Choroid plexus epithelial cell (primary cell): ENCODE measurements at regions not wholly inside any gene's neighbourhood (a gene's known extent, or its start where the extent isn't known, plus 50 kb on each side); places are given as distances from the start of the nearest gene placed in this dataset.
"Not testable (repeated sequence)": the region's sequence is repeated elsewhere in the genome, so short reads cannot be mapped to it uniquely, and the experiment has no call there.

ENCODE experiments used
- DNase-seq: peaks from one replicate; pipeline ENCODE4 v3.0.0-alpha.2; 2010; ENCODE audit warnings: low read depth
- H3K4me3 ChIP-seq: 2 replicates; pipeline ENCODE4 v1.5.1; 2011; ENCODE audit warnings: low read depth, mild to moderate bottlenecking, control low read depth, low read length, moderate library complexity
- CTCF ChIP-seq: conservative IDR thresholded peaks from 2 replicates; pipeline ENCODE4 v1.5.1; 2011; ENCODE audit warnings: low read depth, mild to moderate bottlenecking, control low read depth, inconsistent platforms, low read length, moderate library complexity

- TF ChIP-seq CTCF, result no peak
- H3K4me3 ChIP-seq, result no peak overlapping the region
- DNase-seq, result no peak
Measured at GRCh38 chr9:97140566-97140965, 101.6 kb upstream of the CTSV start.

GRCh38 chr9:97136421-97136820 is 97.5 kb upstream of the CTSV start:
- H3K4me3 ChIP-seq, result no peak overlapping the region
- no peak for TF ChIP-seq CTCF
- no peak for DNase-seq

- not testable (repeated sequence) for DNase-seq, H3K4me3 ChIP-seq
Measured at GRCh38 chr9:97133966-97134365, 95.0 kb upstream of the CTSV start.

DNA sequence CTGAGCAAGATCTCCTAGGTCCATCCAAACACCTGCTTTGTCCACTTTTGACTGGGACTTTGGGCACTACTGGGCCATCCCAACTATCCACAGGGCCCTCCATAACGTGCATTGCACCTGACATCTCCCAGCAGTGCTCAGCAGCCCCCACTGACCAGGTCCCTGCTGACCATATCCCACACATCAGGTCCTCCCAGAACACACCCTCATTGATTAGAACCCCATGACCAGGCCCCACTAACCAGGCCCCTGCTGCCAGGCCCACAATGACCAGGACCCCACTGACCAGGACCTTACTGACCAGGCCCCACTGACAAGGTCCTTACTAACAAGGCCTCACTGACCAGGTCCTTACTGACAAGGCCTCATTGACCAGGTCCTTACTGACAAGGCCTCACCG is 93.9 kb upstream of the CTSV start:
- DNase-seq, result no peak
- no peak overlapping the region for H3K4me3 ChIP-seq
- TF ChIP-seq CTCF, result no peak

- not testable (repeated sequence) for DNase-seq, H3K4me3 ChIP-seq
Measured at GRCh38 chr9:97130864-97131263, 91.9 kb upstream of the CTSV start.

DNA sequence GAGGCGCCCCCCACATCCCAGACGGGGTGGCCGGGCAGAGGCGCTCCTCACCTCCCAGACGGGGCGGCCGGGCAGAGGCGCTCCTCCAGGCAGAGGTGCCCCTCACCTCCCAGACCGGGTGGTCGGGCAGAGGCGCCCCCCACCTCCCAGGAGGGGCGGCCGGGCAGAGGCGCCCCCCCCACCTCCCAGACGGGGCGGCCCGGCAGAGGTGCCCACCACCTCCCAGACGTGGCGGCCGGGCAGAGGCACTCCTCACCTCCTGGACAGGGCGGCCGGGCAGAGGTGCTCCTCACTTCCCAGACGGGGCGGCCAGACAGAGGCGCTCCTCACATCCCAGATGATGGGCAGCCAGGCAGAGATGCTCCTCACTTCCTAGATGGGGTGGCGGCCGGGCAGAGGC is 91.4 kb upstream of the CTSV start:
- not testable (repeated sequence) for DNase-seq, H3K4me3 ChIP-seq

DNA sequence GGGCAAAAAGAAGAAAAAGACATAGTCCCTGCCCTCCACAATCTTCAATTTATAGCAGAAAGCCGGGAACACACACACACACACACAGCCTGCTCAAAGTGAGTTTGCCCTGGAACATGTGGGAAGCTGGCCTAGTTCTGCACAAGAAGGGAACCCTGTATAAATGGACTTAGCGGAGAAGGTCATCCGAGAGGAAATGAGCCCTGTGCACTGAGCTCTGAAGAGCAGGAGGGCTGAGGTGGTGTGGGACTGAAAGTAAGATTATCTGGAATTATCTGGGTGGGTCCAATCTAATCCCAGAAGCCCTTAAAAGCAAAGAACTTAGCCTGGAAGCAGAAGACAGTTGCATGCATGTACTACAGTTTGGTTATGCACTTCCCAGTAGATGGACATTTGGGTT is 90.0 kb upstream of the CTSV start:
- no peak for DNase-seq
- TF ChIP-seq CTCF, result no peak
- H3K4me3 ChIP-seq, result no peak overlapping the region

- TF ChIP-seq CTCF, result no peak
- DNase-seq, result no peak
- H3K4me3 ChIP-seq, result no peak overlapping the region
Measured at GRCh38 chr9:97124256-97124655, 85.3 kb upstream of the CTSV start.

DNA sequence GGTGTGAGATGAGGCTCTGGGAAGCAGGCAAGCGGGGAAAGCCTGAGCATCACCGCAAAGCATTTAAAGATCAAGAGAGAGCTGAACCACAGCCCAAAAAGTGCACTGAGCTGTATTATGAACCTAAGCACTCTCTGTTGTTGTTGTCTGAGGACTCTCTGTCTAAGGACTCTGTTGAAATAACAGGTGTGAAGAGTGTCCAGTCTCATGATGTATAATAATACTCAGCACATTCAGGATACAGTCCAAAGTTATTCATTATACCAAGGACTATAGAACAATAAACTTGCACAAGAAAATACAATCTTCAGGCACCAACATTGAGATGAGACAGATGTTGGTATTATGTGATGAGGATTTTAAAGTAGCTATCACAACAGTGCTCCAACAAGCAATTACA is 71.8 kb upstream of the CTSV start:
- no peak for DNase-seq
- TF ChIP-seq CTCF, result no peak
- no peak overlapping the region for H3K4me3 ChIP-seq
